ENCODE measurements at regions not wholly inside any gene's neighbourhood (a gene's known extent, or its start where the extent isn't known, plus 50 kb on each side); places are given as distances from the start of the nearest gene placed in this dataset.

DNA sequence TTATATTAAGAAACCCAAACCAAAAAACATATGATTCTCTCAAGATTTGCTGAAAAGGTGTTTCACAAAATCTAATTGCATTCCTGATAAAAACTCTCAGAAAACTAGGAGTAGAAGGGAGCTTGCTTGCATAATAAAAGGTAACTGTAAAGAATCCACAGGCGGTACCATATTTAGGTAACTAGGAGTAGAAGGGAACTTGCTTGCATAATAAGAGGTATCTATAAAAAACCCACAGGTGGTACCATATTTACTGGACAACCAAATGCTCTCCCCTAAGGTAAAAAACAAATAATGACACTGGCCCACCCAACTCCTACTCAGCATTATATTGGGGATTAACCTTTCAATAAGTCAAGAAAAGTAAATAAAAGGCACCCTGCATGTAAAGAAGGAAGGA lies 57.5 kb upstream of the FCN1 start:
- intact Hi-C loops (cut with DNase I, micrococcal nuclease): no loop called here
- TF ChIP-seq, protein P1, sequence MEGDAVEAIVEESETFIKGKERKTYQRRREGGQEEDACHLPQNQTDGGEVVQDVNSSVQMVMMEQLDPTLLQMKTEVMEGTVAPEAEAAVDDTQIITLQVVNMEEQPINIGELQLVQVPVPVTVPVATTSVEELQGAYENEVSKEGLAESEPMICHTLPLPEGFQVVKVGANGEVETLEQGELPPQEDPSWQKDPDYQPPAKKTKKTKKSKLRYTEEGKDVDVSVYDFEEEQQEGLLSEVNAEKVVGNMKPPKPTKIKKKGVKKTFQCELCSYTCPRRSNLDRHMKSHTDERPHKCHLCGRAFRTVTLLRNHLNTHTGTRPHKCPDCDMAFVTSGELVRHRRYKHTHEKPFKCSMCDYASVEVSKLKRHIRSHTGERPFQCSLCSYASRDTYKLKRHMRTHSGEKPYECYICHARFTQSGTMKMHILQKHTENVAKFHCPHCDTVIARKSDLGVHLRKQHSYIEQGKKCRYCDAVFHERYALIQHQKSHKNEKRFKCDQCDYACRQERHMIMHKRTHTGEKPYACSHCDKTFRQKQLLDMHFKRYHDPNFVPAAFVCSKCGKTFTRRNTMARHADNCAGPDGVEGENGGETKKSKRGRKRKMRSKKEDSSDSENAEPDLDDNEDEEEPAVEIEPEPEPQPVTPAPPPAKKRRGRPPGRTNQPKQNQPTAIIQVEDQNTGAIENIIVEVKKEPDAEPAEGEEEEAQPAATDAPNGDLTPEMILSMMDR (IDR thresholded peaks at IDR 0.05): no peak
- no peaks in the 10 kb centered on the region for H3K4me1 ChIP-seq (ENCODE audit: insufficient read depth, low read length)
- no peak overlapping the region for H3K27ac ChIP-seq (ENCODE audit: low read depth in 1 of 2, low read length in 2 of 2)
- no peaks in the 10 kb centered on the region for H3K9me3 ChIP-seq (ENCODE audit: control insufficient read depth in 1 of 2, insufficient read depth in 1 of 2, low read length in 2 of 2)
- no peaks in the 10 kb centered on the region for H3K4me1 Mint-ChIP-seq (ENCODE audit: low read depth)
- ChIA-PET CTCF (no interaction called here), POLR2A (no interaction called here)
- H3K27ac Mint-ChIP-seq: no peak overlapping the region
- peaks cover 12% of the 10 kb centered on the region for H3K27me3 Mint-ChIP-seq
- no peaks in the 10 kb centered on the region for H3K36me3 ChIP-seq (ENCODE audit: insufficient read depth, low read length)
- no peaks in the 10 kb centered on the region for H3K9me3 Mint-ChIP-seq
- ATAC-seq (ENCODE audit: poor library complexity): no peak
- peaks cover 0 to 2% of the 10 kb centered on the region in 2 experiments for H3K27me3 ChIP-seq (ENCODE audit: control insufficient read depth in 1 of 2, insufficient read depth in 2 of 2, low read length in 2 of 2)
- H3K36me3 Mint-ChIP-seq (ENCODE audit: low read depth): no peaks in the 10 kb centered on the region
- no peak overlapping the region for H3K4me3 ChIP-seq (ENCODE audit: low read length)
- H3K4me3 Mint-ChIP-seq: no peak overlapping the region
- no peak for DNase-seq

DNA sequence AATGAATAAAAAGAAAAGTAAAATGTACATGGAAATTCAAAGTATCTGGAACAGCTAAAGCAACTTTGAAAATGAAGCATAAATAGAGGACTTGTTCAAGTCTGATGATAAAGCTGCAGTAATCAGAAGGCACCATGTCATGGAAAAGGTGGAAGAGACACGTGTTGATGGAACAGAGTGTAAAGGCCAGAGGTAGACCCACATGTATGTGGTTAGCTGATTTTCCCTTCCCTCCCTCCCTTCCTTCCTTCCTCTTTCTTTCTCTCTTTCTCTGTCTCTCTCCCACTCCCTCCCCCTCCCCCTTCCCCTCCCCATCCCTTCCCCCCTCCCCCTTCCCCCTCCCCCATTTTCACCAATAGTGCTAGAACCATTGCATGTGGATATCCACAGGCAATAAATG lies 58.7 kb upstream of the FCN1 start:
- Histone ChIP-seq H3K36me3 (ENCODE audit: insufficient read depth, low read length) (no peaks in the 10 kb centered on the region), H3K27me3 (ENCODE audit: control insufficient read depth in 1 of 2, insufficient read depth in 2 of 2, low read length in 2 of 2) (peaks cover 0 to 2% of the 10 kb centered on the region in 2 experiments), H3K4me3 (ENCODE audit: low read length) (no peak overlapping the region), H3K4me1 (ENCODE audit: insufficient read depth, low read length) (no peaks in the 10 kb centered on the region), H3K9me3 (ENCODE audit: control insufficient read depth in 1 of 2, insufficient read depth in 1 of 2, low read length in 2 of 2) (peaks cover 0 to 5% of the 10 kb centered on the region in 2 experiments), H3K27ac (ENCODE audit: low read depth in 1 of 2, low read length in 2 of 2) (no peak overlapping the region)
- no peak for DNase-seq
- peaks cover 13% of the 10 kb centered on the region for H3K27me3 Mint-ChIP-seq
- no peak overlapping the region for H3K4me3 Mint-ChIP-seq
- H3K9me3 Mint-ChIP-seq: no peaks in the 10 kb centered on the region
- no peaks in the 10 kb centered on the region for H3K4me1 Mint-ChIP-seq (ENCODE audit: low read depth)
- H3K27ac Mint-ChIP-seq: no peak overlapping the region
- TF ChIP-seq, protein P1 (IDR thresholded peaks at IDR 0.05): no peak
- ChIA-PET POLR2A (no interaction called here), CTCF (no interaction called here)
- H3K36me3 Mint-ChIP-seq (ENCODE audit: low read depth): no peaks in the 10 kb centered on the region
- intact Hi-C loops (cut with DNase I, micrococcal nuclease): no loop called here
- no peak for ATAC-seq (ENCODE audit: poor library complexity)

DNA sequence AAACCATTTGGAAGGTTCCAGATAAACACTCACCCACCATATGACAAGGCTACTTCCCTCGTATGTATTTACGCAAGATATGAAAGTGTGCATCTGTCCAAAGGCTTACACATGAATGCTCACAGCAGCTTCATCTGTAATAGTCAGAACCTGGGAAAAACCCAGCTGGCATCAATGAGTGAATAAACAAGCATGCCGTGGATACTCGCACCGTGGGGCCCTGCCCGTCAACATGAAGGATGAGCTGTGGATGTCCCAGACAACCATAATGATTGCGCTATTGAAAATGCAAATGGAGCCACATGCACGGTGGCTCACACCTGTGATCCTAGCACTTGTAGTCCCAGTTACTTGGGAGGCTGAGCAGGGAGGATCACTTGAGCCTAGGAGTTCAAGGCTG lies 60.6 kb upstream of the FCN1 start:
- ATAC-seq (ENCODE audit: poor library complexity) (no peak), DNase-seq (no peak)
- no peak overlapping the region for H3K4me3 Mint-ChIP-seq

More for the DNA sequence above, 60.6 kb upstream of the FCN1 start:
- Histone ChIP-seq H3K9me3 (ENCODE audit: control insufficient read depth in 1 of 2, insufficient read depth in 1 of 2, low read length in 2 of 2) (peaks cover 0 to 5% of the 10 kb centered on the region in 2 experiments), H3K27me3 (ENCODE audit: control insufficient read depth in 1 of 2, insufficient read depth in 2 of 2, low read length in 2 of 2) (peaks cover 0 to 2% of the 10 kb centered on the region in 2 experiments), H3K36me3 (ENCODE audit: insufficient read depth, low read length) (no peaks in the 10 kb centered on the region), H3K27ac (ENCODE audit: low read depth in 1 of 2, low read length in 2 of 2) (no peak overlapping the region), H3K4me3 (ENCODE audit: low read length) (no peak overlapping the region), H3K4me1 (ENCODE audit: insufficient read depth, low read length) (no peaks in the 10 kb centered on the region)
- intact Hi-C loops (cut with DNase I, micrococcal nuclease): no loop called here
- no peak overlapping the region for H3K27ac Mint-ChIP-seq
- no peaks in the 10 kb centered on the region for H3K36me3 Mint-ChIP-seq (ENCODE audit: low read depth)
- peaks cover 2% of the 10 kb centered on the region for H3K9me3 Mint-ChIP-seq
- TF ChIP-seq, protein P1 (IDR thresholded peaks at IDR 0.05): no peak
- ChIA-PET CTCF (no interaction called here), POLR2A (no interaction called here)
- H3K27me3 Mint-ChIP-seq: peaks cover 9% of the 10 kb centered on the region
- no peaks in the 10 kb centered on the region for H3K4me1 Mint-ChIP-seq (ENCODE audit: low read depth)
